ENCODE measurements at regions not wholly inside any gene's neighbourhood (a gene's known extent, or its start where the extent isn't known, plus 50 kb on each side); places are given as distances from the start of the nearest gene placed in this dataset.

DNA sequence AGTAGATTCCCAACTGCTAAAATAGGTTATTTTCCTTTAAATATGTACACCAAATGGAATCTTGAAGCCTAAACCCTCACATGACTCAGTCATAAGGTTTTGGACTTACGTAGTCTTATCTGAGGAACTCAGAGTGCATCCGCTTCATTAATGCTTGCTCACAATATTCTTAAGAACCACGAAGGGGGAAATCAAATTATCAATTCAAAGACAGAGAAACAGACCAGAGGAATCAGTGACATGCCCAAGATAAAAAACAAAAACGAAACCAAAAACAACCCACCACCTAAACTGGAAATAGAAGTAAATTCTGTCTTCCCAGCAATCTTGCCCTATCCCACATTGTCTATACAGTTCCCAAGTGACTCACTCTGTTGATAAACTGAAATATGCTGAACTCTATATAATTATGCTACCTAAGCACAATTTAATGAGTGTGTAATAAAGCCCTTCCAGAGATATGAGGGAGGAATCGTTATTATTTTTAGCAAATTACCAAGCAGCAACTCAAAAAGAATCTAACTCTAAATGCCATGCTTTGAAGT, 135.4 kb upstream of the CBLB start:
- H3K4me3 ChIP-seq (ENCODE audit: low read depth, low read length), result no peak overlapping the region
- H3K27me3 ChIP-seq (ENCODE audit: control insufficient read depth, insufficient read depth, low read length), result no peaks in the 10 kb centered on the region
- no peaks in the 10 kb centered on the region for H3K36me3 ChIP-seq (ENCODE audit: control insufficient read depth, insufficient read depth, low read length)
- POLR2A ChIA-PET, result no interaction called here
- no peak for DNase-seq (ENCODE audit: low read depth)
- TF ChIP-seq, protein P1, sequence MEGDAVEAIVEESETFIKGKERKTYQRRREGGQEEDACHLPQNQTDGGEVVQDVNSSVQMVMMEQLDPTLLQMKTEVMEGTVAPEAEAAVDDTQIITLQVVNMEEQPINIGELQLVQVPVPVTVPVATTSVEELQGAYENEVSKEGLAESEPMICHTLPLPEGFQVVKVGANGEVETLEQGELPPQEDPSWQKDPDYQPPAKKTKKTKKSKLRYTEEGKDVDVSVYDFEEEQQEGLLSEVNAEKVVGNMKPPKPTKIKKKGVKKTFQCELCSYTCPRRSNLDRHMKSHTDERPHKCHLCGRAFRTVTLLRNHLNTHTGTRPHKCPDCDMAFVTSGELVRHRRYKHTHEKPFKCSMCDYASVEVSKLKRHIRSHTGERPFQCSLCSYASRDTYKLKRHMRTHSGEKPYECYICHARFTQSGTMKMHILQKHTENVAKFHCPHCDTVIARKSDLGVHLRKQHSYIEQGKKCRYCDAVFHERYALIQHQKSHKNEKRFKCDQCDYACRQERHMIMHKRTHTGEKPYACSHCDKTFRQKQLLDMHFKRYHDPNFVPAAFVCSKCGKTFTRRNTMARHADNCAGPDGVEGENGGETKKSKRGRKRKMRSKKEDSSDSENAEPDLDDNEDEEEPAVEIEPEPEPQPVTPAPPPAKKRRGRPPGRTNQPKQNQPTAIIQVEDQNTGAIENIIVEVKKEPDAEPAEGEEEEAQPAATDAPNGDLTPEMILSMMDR (IDR thresholded peaks at IDR 0.05; ENCODE audit: insufficient read depth, low read depth, low read length), result no peak
- CTCF ChIA-PET, result no interaction called here

DNA sequence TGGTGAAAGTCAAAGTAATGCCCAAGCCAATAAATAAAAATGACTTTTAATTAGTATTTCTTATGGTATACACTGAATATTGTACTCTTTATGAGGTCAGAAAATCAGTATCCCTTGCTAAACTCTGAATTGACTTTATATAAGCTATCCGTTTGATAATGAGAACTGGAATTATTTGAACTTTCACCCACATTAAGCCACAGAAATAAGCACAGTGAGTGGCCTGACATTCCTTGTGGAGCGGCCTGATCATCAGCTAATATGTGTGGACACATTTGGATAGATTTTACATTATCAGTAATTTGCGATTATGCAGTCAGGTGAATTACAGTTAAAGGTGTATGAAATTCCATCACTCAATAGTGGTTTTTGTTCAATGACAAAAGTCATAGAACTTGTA, 136.0 kb upstream of the CBLB start:
- Histone ChIP-seq H3K36me3 (ENCODE audit: control insufficient read depth, insufficient read depth, low read length) (no peaks in the 10 kb centered on the region), H3K4me3 (ENCODE audit: low read depth, low read length) (no peak overlapping the region), H3K27me3 (ENCODE audit: control insufficient read depth, insufficient read depth, low read length) (no peaks in the 10 kb centered on the region)
- ChIA-PET CTCF (no interaction called here), POLR2A (no interaction called here)
- no peak for DNase-seq (ENCODE audit: low read depth)
- TF ChIP-seq, protein P1 (IDR thresholded peaks at IDR 0.05; ENCODE audit: insufficient read depth, low read depth, low read length), result no peak

DNA sequence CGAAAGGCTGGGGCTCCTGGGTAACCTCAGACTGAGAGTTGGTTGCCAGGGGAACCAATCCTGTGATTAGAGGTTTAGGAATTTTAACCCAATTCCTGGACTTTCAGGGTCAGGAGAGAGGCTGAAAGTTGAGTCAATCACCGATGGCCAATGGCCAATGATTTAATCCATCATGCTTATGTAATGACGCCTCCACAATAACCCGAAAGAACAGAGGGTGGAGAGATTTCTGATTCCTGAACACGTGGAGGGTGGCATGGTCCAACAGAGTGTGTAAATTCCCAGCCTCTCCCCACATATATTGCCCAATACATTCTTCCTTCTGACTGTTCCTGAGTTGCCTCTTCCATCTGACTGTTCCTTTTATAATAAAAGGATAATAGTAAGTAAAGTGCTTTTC, 137.2 kb upstream of the CBLB start:
- DNase-seq (ENCODE audit: low read depth), result no peak
- no peaks in the 10 kb centered on the region for H3K36me3 ChIP-seq (ENCODE audit: control insufficient read depth, insufficient read depth, low read length)
- TF ChIP-seq, protein P1 (IDR thresholded peaks at IDR 0.05; ENCODE audit: insufficient read depth, low read depth, low read length), result no peak
- no peak overlapping the region for H3K4me3 ChIP-seq (ENCODE audit: low read depth, low read length)
- ChIA-PET CTCF (no interaction called here), POLR2A (no interaction called here)
- H3K27me3 ChIP-seq (ENCODE audit: control insufficient read depth, insufficient read depth, low read length), result no peaks in the 10 kb centered on the region

DNA sequence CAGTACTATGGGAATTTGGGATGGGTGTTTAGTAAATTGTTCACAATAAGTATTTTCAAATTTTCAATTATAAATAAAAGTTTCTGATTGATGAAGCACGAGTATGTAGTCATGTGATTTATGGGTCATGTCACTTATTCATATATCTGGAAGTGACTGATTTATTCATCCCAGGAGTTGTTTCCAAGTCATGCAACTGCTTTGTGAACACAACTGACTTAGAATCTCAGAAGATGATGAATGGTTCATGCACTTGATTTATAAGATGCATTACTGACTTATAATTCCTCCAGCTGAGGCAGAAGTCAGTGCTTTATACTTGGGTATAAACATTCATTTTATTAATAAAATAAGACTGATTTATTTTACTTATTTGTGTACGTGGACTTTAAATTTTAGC, 137.8 kb upstream of the CBLB start:
- POLR2A ChIA-PET, result no interaction called here
- H3K27me3 ChIP-seq (ENCODE audit: control insufficient read depth, insufficient read depth, low read length), result no peaks in the 10 kb centered on the region
- no peak for DNase-seq (ENCODE audit: low read depth)
- no peaks in the 10 kb centered on the region for H3K36me3 ChIP-seq (ENCODE audit: control insufficient read depth, insufficient read depth, low read length)
- no peak overlapping the region for H3K4me3 ChIP-seq (ENCODE audit: low read depth, low read length)
- CTCF ChIA-PET, result interaction anchor here (0.7 kb wide), 1 partner anchor 339 kb away, joined by 3 read pairs; no protein-coding TSS in a partner anchor
- TF ChIP-seq, protein P1 (IDR thresholded peaks at IDR 0.05; ENCODE audit: insufficient read depth, low read depth, low read length), result no peak

DNA sequence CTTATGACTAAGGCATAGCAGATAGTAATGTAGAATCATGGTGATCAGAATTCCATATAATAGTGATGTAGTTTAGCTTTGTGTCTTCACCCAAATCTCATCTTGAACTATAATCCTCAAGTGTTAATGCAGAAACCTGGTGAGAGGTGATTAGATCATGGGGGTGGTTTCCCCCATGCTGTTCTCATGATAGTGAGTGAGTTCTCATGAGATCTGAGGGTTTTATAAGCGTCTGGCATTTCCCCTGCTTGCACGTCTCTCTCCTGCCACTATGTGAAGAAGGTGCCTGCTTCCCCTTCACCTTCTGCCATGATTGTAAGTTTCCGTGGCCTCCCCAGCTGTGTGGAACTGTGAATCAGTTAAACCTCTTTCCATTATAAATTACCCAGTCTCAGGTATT, 138.7 kb upstream of the CBLB start:
- Histone ChIP-seq H3K27me3 (ENCODE audit: control insufficient read depth, insufficient read depth, low read length) (no peaks in the 10 kb centered on the region), H3K36me3 (ENCODE audit: control insufficient read depth, insufficient read depth, low read length) (no peaks in the 10 kb centered on the region), H3K4me3 (ENCODE audit: low read depth, low read length) (no peak overlapping the region)
- TF ChIP-seq, protein P1 (IDR thresholded peaks at IDR 0.05; ENCODE audit: insufficient read depth, low read depth, low read length), result no peak
- no peak for DNase-seq (ENCODE audit: low read depth)
- ChIA-PET CTCF (no interaction called here), POLR2A (interaction anchor here (0.6 kb wide), 1 partner anchor 33 kb away, joined by 4 read pairs; no protein-coding TSS in a partner anchor)
